Peyer's patch (tissue), 4 donors: ENCODE measurements at regions not wholly inside any gene's neighbourhood (a gene's known extent, or its start where the extent isn't known, plus 50 kb on each side); places are given as distances from the start of the nearest gene placed in this dataset.

Experiments used
- DNase-seq, 3 donors: peaks; one replicate each; pipeline ENCODE4 v3.0.0-alpha.2; 2017 to 2019
- H3K27ac ChIP-seq, 4 donors: fragments of 200-600 bp; sonication (generic); one replicate each; pipeline ENCODE4 v1.5.1; 2016 to 2019
- H3K27me3 ChIP-seq, 2 donors: fragments of 200-600 bp; sonication (generic); one replicate each; pipeline ENCODE4 v1.5.1; 2019
- H3K36me3 ChIP-seq, 3 donors: fragments of 200-600 bp; sonication (generic); one replicate each; pipeline ENCODE4 v1.5.1; 2016 to 2019
- H3K4me1 ChIP-seq, 4 donors: fragments of 200-600 bp; sonication (generic); one replicate each; pipeline ENCODE4 v1.5.1; 2016 to 2019
- H3K4me3 ChIP-seq, 4 donors: fragments of 200-600 bp; sonication (generic); 1 replicate in 3 of 4; 2 replicates in 1 of 4; pipeline ENCODE4 v1.5.1; 2016 to 2019; ENCODE audit warnings: mild to moderate bottlenecking in 1 of 4
- H3K9me3 ChIP-seq, 4 donors: fragments of 200-600 bp; sonication (generic); one replicate each; pipeline ENCODE4 v1.5.1; 2016 to 2019; ENCODE audit warnings: mild to moderate bottlenecking in 1 of 4
- POLR2A ChIP-seq, 2 donors: fragments of 450-650 bp; IDR thresholded peaks; one replicate each; pipeline ENCODE4 v1.5.1; 2017; ENCODE audit warnings: antibody characterized with exemption in 2 of 2, mild to moderate bottlenecking in 2 of 2, moderate library complexity in 2 of 2
- TF ChIP-seq, protein P1 (sequence below), 6 experiments: fragments of 450-650 bp in 4 of 6; fragments of 200-600 bp in 2 of 6; sonication (generic) in 1 of 6; IDR thresholded peaks; one replicate each; pipeline ENCODE4 v1.5.1; 2017 to 2019; ENCODE audit warnings: antibody characterized with exemption in 6 of 6, mild to moderate bottlenecking in 3 of 6, moderate library complexity in 1 of 6

DNA sequence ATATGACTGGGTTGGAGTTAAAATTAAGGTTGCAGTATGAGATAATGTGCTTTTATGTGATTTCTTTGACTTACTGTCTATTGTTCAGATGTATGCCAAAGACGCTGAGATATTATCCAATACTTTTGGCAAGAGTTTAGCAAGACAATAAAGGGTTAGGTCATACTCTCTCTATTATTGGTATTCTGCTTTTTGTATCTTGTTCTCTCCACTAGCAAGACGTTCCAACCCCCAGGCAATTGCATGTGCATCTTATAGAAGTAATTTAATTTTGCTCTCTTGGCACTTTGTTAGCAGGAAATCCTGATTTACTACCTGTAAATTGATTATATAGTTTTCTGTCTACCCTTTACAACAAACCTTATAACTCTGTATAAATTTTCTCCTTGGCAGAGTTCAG, 1093.6 kb downstream of the CDH9 start:
- Histone ChIP-seq H3K4me1 (no peaks in the 10 kb centered on the region), H3K4me3 (no peak overlapping the region), H3K36me3 (no peaks in the 10 kb centered on the region), H3K9me3 (no peaks in the 10 kb centered on the region), H3K27me3 (no peaks in the 10 kb centered on the region), H3K27ac (no peak overlapping the region)
- no peak for DNase-seq
- TF ChIP-seq POLR2A (IDR thresholded peaks at IDR 0.05): no peak
- TF ChIP-seq, protein P1, sequence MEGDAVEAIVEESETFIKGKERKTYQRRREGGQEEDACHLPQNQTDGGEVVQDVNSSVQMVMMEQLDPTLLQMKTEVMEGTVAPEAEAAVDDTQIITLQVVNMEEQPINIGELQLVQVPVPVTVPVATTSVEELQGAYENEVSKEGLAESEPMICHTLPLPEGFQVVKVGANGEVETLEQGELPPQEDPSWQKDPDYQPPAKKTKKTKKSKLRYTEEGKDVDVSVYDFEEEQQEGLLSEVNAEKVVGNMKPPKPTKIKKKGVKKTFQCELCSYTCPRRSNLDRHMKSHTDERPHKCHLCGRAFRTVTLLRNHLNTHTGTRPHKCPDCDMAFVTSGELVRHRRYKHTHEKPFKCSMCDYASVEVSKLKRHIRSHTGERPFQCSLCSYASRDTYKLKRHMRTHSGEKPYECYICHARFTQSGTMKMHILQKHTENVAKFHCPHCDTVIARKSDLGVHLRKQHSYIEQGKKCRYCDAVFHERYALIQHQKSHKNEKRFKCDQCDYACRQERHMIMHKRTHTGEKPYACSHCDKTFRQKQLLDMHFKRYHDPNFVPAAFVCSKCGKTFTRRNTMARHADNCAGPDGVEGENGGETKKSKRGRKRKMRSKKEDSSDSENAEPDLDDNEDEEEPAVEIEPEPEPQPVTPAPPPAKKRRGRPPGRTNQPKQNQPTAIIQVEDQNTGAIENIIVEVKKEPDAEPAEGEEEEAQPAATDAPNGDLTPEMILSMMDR (IDR thresholded peaks at IDR 0.05): no peak

DNA sequence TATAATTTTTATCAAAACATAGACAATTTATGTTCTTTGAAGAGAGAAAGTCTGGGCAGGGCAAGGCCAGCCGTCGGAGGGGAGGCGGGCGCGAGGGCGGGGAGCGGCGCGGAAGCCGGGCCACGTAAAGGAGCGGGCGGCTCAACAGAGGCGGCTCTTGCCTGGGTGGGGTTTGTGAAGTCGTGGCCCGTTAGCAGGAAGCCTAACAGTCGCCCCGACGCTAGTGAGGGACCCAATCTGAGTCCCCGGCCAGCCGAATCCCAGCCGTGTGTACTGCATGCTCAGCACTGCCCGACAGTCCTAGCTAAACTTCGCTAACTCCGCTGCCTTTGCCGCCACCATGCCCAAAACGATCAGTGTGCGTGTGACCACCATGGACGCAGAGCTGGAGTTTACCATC, 1129.2 kb downstream of the CDH9 start:
- Histone ChIP-seq H3K4me3 (no peak overlapping the region), H3K27ac (no peak overlapping the region), H3K4me1 (no peaks in the 10 kb centered on the region), H3K36me3 (no peaks in the 10 kb centered on the region), H3K27me3 (no peaks in the 10 kb centered on the region), H3K9me3 (no peaks in the 10 kb centered on the region)
- TF ChIP-seq, protein P1 (IDR thresholded peaks at IDR 0.05): no peak
- no peak for TF ChIP-seq POLR2A (IDR thresholded peaks at IDR 0.05)
- DNase-seq: no peak

DNA sequence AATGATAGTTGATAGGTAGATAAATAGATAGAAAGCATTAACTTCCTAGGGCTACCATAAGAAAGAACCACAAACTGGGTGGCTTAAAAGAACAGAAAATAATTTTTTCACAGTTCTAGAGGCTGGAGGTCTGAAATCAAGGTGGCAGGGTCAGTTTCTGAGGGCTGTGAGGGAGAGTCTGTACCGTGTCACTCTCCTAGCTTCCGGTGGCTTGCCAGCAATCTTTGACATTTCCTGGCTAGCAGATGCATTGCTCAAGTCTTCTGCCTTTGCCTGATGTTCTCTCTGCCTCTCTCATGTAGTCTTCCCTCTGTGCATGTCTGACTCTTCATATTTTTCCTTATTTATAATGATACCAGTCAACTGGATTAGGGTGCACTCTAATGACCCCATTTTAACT, 1132.7 kb downstream of the CDH9 start:
- Histone ChIP-seq H3K9me3 (no peaks in the 10 kb centered on the region), H3K4me3 (no peak overlapping the region), H3K36me3 (no peaks in the 10 kb centered on the region), H3K27me3 (no peaks in the 10 kb centered on the region), H3K27ac (no peak overlapping the region), H3K4me1 (no peaks in the 10 kb centered on the region)
- TF ChIP-seq, protein P1 (IDR thresholded peaks at IDR 0.05): no peak
- no peak for DNase-seq

DNA sequence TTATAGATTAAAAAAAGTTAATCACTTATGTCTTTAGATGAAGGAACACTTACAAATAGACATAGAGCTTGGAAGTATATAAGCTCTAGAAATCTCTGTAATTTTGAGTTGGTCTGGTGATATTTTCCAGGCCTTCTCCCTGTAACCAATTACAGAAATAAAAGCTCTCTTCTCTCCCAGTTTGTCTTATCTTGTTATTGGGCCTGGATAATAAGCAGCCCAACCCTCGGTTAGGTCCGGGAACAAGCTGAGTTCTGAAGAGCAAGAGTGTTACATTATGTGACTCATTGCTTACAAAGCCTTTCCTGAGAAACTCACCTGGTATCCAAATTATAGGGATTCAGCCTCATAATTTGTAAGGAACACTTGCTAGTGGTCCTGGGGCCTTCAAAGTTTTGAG, 1146.2 kb downstream of the CDH9 start:
- DNase-seq: no peak

DNA sequence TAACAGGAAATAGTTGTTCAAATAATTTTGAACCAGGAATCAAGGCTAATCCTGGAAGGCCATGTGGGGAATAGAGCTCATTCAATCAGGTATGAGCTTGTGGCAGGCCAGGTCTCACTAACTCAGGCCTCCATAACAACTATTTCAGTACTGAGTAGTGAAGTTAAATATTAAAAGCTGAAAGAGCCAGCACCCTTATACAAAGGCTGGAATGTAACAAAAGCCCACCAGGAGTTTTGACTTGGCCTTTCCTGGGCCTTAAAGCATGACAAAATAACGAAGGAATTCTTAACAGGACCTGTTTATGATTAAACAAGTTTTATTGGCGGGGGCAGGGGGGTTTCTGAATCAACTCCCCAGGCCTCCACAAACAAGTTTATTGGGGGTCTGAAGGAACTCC, 1146.7 kb downstream of the CDH9 start:
- Histone ChIP-seq H3K4me3 (no peak overlapping the region), H3K4me1 (no peaks in the 10 kb centered on the region), H3K36me3 (no peaks in the 10 kb centered on the region), H3K9me3 (no peaks in the 10 kb centered on the region), H3K27me3 (no peaks in the 10 kb centered on the region), H3K27ac (no peak overlapping the region)
- no peak for DNase-seq
- TF ChIP-seq, protein P1 (IDR thresholded peaks at IDR 0.05): no peak
- TF ChIP-seq POLR2A (IDR thresholded peaks at IDR 0.05): no peak

More for the DNA sequence above, 1146.2 kb downstream of the CDH9 start:
- no peaks in the 10 kb centered on the region for H3K36me3 ChIP-seq
- no peak overlapping the region for H3K4me3 ChIP-seq
- TF ChIP-seq POLR2A (IDR thresholded peaks at IDR 0.05): no peak
- TF ChIP-seq, protein P1 (IDR thresholded peaks at IDR 0.05): no peak
- H3K9me3 ChIP-seq: no peaks in the 10 kb centered on the region
- no peaks in the 10 kb centered on the region for H3K4me1 ChIP-seq
- no peaks in the 10 kb centered on the region for H3K27me3 ChIP-seq
- no peak overlapping the region for H3K27ac ChIP-seq

DNA sequence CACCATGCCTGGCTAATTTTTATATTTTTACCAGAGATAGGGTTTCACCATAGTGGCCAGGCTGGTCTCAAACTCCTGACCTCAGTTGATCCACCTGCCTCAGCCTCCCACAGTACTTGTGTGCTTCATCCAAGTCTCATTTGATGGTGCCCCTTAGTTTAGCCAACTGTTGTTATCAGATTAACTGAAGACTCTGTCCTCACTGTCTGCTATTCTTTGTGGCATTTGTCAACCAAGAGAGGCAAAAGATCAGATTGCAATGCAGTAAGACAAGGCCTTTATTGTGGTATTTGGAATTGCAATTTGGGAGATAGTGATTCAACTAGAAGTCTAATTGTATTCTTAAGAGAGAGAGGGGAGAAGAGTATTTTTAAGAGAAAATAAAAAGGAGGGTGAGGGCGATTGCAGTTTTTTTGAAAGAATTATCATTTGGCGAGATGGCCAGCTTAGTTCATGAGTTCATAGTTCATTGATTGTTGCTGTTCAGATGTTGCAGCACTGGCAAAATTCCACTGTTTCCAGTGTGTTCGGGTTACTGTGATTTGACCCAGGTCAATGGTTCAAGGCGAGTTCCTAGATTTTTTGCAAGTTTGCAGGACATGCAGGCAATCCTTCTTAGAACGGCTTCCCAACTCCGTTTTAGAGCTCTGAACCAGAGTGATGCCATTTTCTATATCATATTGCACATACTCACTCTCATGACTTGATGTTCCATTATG, 1156.9 kb downstream of the CDH9 start:
- H3K27ac ChIP-seq: no peak overlapping the region
- H3K27me3 ChIP-seq: no peaks in the 10 kb centered on the region

More for the DNA sequence above, 1156.9 kb downstream of the CDH9 start:
- TF ChIP-seq, protein P1 (IDR thresholded peaks at IDR 0.05): no peak
- no peak for TF ChIP-seq POLR2A (IDR thresholded peaks at IDR 0.05)
- Histone ChIP-seq H3K4me1 (no peaks in the 10 kb centered on the region), H3K9me3 (no peaks in the 10 kb centered on the region), H3K36me3 (no peaks in the 10 kb centered on the region), H3K4me3 (no peak overlapping the region)
- no peak for DNase-seq
